KMS-11 (cell line): ENCODE measurements at regions not wholly inside any gene's neighbourhood (a gene's known extent, or its start where the extent isn't known, plus 50 kb on each side); places are given as distances from the start of the nearest gene placed in this dataset.

Experiments
- H2AFZ ChIP-seq: fragments of 200-600 bp; sonication (generic); 2 replicates; pipeline ENCODE4 v1.6.1; 2016; ENCODE audit warnings: antibody characterized with exemption, mixed run types, low read depth
- H3K27ac ChIP-seq: fragments of 200-600 bp; sonication (generic); 2 replicates; pipeline ENCODE4 v1.6.1; 2016; ENCODE audit warnings: mild to moderate bottlenecking, mixed run types
- H3K27me3 ChIP-seq: fragments of 200-600 bp; sonication (generic); 2 replicates; pipeline ENCODE4 v1.6.1; 2017; ENCODE audit warnings: mild to moderate bottlenecking, low read depth, mixed run types, moderate library complexity; ENCODE audit not compliant: insufficient read depth
- H3K36me3 ChIP-seq: fragments of 200-600 bp; sonication (generic); 2 replicates; pipeline ENCODE4 v1.6.1; 2017; ENCODE audit warnings: mild to moderate bottlenecking, mixed run types; ENCODE audit not compliant: insufficient read depth
- H3K4me1 ChIP-seq: fragments of 200-600 bp; sonication (generic); 2 replicates; pipeline ENCODE4 v1.6.1; 2016; ENCODE audit warnings: mild to moderate bottlenecking, low read depth, mixed run types; ENCODE audit not compliant: poor library complexity, severe bottlenecking
- H3K4me2 ChIP-seq: fragments of 200-600 bp; sonication (generic); 2 replicates; pipeline ENCODE4 v1.7.0; 2016; ENCODE audit warnings: mild to moderate bottlenecking, mixed run types
- H3K4me3 ChIP-seq: fragments of 200-600 bp; sonication (generic); IDR thresholded peaks from 2 replicates; pipeline ENCODE4 v1.6.1; 2017; ENCODE audit warnings: low read depth, low read length, mixed read lengths; ENCODE audit not compliant: insufficient read depth
- H3K79me2 ChIP-seq: fragments of 200-600 bp; sonication (generic); 2 replicates; pipeline ENCODE4 v1.6.1; 2016; ENCODE audit warnings: low read depth, mixed run types; ENCODE audit not compliant: insufficient read depth
- H3K9ac ChIP-seq: fragments of 200-600 bp; sonication (generic); 2 replicates; pipeline ENCODE4 v1.6.1; 2016; ENCODE audit warnings: mild to moderate bottlenecking, mixed run types
- H4K20me1 ChIP-seq: fragments of 200-600 bp; sonication (generic); 2 replicates; pipeline ENCODE4 v1.6.1; 2016; ENCODE audit warnings: mild to moderate bottlenecking, mixed run types; ENCODE audit not compliant: insufficient read depth
- TF ChIP-seq, protein P1 (sequence below): fragments of 200-600 bp; sonication (generic); conservative IDR thresholded peaks from 2 replicates; pipeline ENCODE4 v1.6.1; 2017; ENCODE audit warnings: low read depth, mild to moderate bottlenecking, antibody characterized with exemption, low read length, moderate library complexity, mixed read lengths

DNA sequence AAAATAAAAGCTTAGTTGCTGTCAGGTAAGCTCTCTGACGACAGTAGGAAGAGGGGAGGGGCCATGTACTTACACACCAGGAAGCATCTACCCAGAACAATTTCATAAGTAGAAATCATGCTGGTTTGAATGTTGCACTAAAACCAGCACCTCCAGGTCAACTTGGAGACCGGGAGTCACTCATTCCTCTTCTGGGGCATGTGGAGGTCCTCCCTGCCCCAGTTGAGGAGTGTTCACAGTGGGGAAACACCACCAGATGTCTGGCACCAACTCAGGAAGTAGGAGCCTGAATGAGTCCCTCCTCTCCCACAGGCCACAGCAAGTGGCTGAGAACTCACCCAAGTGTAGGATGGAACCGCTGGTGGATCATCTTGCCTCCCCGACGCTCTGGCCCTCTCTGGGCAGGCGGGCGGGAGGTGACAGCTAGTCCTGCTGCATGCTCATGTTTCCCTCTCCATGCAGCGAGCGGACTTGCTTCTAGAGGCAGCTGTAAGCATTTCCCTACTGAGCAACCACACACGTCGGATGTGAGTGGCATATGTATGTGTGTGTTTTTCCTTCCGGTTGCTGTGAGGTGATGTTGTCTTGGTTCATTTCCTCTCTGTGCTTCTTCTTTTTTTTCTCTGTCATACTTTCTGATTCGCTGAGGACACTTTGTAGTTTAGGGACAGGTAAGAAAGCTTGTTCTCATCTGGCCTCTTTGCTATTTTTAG is 149.5 kb upstream of the NEDD9 start:
- Histone ChIP-seq H3K27ac (no peak overlapping the region), H2AFZ (no peak overlapping the region), H3K79me2 (no peaks in the 10 kb centered on the region), H3K36me3 (no peaks in the 10 kb centered on the region), H3K4me3 (no peak overlapping the region), H3K4me2 (no peak overlapping the region), H4K20me1 (no peaks in the 10 kb centered on the region), H3K9ac (no peak overlapping the region), H3K4me1 (peaks cover 34% of the 10 kb centered on the region), H3K27me3 (no peaks in the 10 kb centered on the region)
- TF ChIP-seq, protein P1, sequence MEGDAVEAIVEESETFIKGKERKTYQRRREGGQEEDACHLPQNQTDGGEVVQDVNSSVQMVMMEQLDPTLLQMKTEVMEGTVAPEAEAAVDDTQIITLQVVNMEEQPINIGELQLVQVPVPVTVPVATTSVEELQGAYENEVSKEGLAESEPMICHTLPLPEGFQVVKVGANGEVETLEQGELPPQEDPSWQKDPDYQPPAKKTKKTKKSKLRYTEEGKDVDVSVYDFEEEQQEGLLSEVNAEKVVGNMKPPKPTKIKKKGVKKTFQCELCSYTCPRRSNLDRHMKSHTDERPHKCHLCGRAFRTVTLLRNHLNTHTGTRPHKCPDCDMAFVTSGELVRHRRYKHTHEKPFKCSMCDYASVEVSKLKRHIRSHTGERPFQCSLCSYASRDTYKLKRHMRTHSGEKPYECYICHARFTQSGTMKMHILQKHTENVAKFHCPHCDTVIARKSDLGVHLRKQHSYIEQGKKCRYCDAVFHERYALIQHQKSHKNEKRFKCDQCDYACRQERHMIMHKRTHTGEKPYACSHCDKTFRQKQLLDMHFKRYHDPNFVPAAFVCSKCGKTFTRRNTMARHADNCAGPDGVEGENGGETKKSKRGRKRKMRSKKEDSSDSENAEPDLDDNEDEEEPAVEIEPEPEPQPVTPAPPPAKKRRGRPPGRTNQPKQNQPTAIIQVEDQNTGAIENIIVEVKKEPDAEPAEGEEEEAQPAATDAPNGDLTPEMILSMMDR = no peak

DNA sequence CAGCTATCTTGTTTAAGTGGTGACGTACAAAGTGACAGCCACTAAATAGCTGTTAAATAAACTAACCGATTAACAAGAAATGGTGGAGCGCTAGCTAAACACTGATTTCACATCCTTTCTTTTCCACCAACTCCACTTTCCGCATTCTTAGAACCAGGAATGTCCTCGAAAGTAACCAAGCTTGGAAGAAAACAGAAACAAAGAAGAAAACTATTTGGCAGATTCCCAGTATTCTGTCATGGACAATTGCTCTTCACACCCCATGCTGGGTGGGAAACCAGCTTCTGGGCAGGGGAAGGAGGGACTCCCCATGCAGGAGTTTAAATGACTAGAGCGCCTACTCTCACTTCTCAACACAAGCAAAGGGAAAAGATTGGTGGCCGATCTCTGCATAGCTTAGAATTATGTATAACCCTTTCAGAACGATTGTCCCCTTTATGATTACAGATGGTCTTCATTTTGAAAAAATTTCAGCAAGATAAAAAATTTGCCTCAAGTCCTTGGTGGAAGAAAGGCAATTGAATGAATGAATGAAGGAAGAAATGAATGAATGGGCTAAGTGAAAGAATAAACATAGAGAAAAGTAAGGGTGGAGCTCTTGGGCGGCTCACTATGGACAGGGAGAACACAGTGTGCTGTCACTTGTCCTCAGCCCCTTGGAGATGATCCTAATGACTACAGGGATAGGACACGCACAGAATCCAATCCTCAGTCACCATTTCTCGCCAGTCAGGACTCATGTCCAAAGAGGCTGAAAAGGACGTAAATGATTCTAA is 148.7 kb upstream of the NEDD9 start:
- Histone ChIP-seq H3K36me3 (no peaks in the 10 kb centered on the region), H2AFZ (no peak overlapping the region), H3K27ac (no peak overlapping the region), H4K20me1 (no peaks in the 10 kb centered on the region), H3K79me2 (no peaks in the 10 kb centered on the region), H3K4me2 (no peak overlapping the region), H3K4me1 (peaks cover 27% of the 10 kb centered on the region), H3K4me3 (no peak overlapping the region), H3K9ac (no peak overlapping the region), H3K27me3 (no peaks in the 10 kb centered on the region)
- TF ChIP-seq, protein P1 = no peak

GRCh38 chr6:11380549-11380948 is 148.1 kb upstream of the NEDD9 start:
- peaks cover 21% of the 10 kb centered on the region for H3K4me1 ChIP-seq
- H3K4me3 ChIP-seq = no peak overlapping the region
- no peak overlapping the region for H3K9ac ChIP-seq
- no peak overlapping the region for H3K4me2 ChIP-seq
- no peaks in the 10 kb centered on the region for H3K79me2 ChIP-seq
- H3K36me3 ChIP-seq = no peaks in the 10 kb centered on the region
- H4K20me1 ChIP-seq = no peaks in the 10 kb centered on the region
- TF ChIP-seq, protein P1 = no peak
- H3K27ac ChIP-seq = no peak overlapping the region
- no peak overlapping the region for H2AFZ ChIP-seq
- no peaks in the 10 kb centered on the region for H3K27me3 ChIP-seq

GRCh38 chr6:11379805-11380204 is 147.3 kb upstream of the NEDD9 start:
- TF ChIP-seq, protein P1 = no peak
- H2AFZ ChIP-seq = no peak overlapping the region
- H3K4me1 ChIP-seq = peaks cover 14% of the 10 kb centered on the region
- H3K4me2 ChIP-seq = no peak overlapping the region
- no peak overlapping the region for H3K9ac ChIP-seq
- no peaks in the 10 kb centered on the region for H3K79me2 ChIP-seq
- H4K20me1 ChIP-seq = no peaks in the 10 kb centered on the region
- H3K27me3 ChIP-seq = no peaks in the 10 kb centered on the region
- H3K36me3 ChIP-seq = no peaks in the 10 kb centered on the region
- H3K27ac ChIP-seq = no peak overlapping the region
- H3K4me3 ChIP-seq = no peak overlapping the region
